Caco-2 (cell line): ENCODE measurements at regions not wholly inside any gene's neighbourhood (a gene's known extent, or its start where the extent isn't known, plus 50 kb on each side); places are given as distances from the start of the nearest gene placed in this dataset.
"Not testable (repeated sequence)": the region's sequence is repeated elsewhere in the genome, so short reads cannot be mapped to it uniquely, and the experiment has no call there.

Experiments
- BruUV-seq: library from RNA; stranded (reverse); fragments of 400-500 nt; replicated peaks from 2 replicates; lab custom pipeline; 2021; lab: Mats Ljungman, UMichigan
- CTCF ChIA-PET: fragments of 300-600 bp; sonication (Branson Sonifier 250); formaldehyde crosslinking; loops from one replicate; lab custom pipeline; 2022; ENCODE audit warnings: antibody characterized with exemption; lab: Charles Lee
- POLR2A ChIA-PET: fragments of 300-600 bp; sonication (Branson Sonifier 250); formaldehyde crosslinking; loops from one replicate; lab custom pipeline; 2022; ENCODE audit warnings: antibody characterized with exemption; lab: Charles Lee
- DNase-seq, 2 experiments: peaks; one replicate each; pipeline versions ENCODE4 v3.0.0 to v3.0.0-alpha.2; 2020 to 2022
- H3K27me3 ChIP-seq: replicated peaks from 2 replicates; pipeline ENCODE4 v1.6.0; 2011; ENCODE audit warnings: low read length; ENCODE audit not compliant: control insufficient read depth, insufficient read depth
- H3K36me3 ChIP-seq: 2 replicates; pipeline ENCODE4 v1.5.1; 2011; ENCODE audit warnings: low read length; ENCODE audit not compliant: control insufficient read depth, insufficient read depth
- H3K4me1 ChIP-seq: fragments of 250-450 bp; sonication (Bioruptor Pico); 2 replicates; pipeline ENCODE4 v1.5.1; 2020; ENCODE audit warnings: mild to moderate bottlenecking
- H3K4me3 ChIP-seq: 2 replicates; pipeline ENCODE4 v1.5.1; 2011; ENCODE audit warnings: low read depth, mild to moderate bottlenecking, control low read depth, low read length
- H3K9me3 ChIP-seq: fragments of 250-450 bp; sonication (Bioruptor Pico); 2 replicates; pipeline ENCODE4 v1.5.1; 2020; ENCODE audit warnings: mild to moderate bottlenecking, moderate library complexity
- H3K27ac Mint-ChIP-seq: one replicate; pipeline ENCODE4 v1.8.0; 2022; ENCODE audit warnings: mixed read lengths; ENCODE audit not compliant: unreplicated experiment
- H3K27me3 Mint-ChIP-seq: one replicate; pipeline ENCODE4 v1.8.0; 2022; ENCODE audit warnings: mixed read lengths; ENCODE audit not compliant: insufficient read depth, unreplicated experiment
- H3K36me3 Mint-ChIP-seq: one replicate; pipeline ENCODE4 v1.8.0; 2022; ENCODE audit warnings: mild to moderate bottlenecking, mixed read lengths; ENCODE audit not compliant: insufficient read depth, unreplicated experiment
- H3K4me1 Mint-ChIP-seq: one replicate; pipeline ENCODE4 v1.8.0; 2022; ENCODE audit warnings: low read depth, mixed read lengths; ENCODE audit not compliant: unreplicated experiment
- H3K4me3 Mint-ChIP-seq: one replicate; pipeline ENCODE4 v1.8.0; 2022; ENCODE audit warnings: mild to moderate bottlenecking, moderate library complexity, mixed read lengths; ENCODE audit not compliant: unreplicated experiment
- H3K9me3 Mint-ChIP-seq: one replicate; pipeline ENCODE4 v1.8.0; 2022; ENCODE audit warnings: mixed read lengths; ENCODE audit not compliant: unreplicated experiment
- intact Hi-C: fragments of 100-400 bp; cut with micrococcal nuclease; formaldehyde crosslinking; loops from one replicate; pipeline ENCODE4 v1.10.0; 2022; ENCODE audit not compliant: unreplicated experiment
- TF ChIP-seq, protein P1 (sequence below), 2 experiments: fragments of 200-600 bp in 1 of 2; IDR thresholded peaks; 1 replicate in 1 of 2; 2 replicates in 1 of 2; pipeline versions ENCODE4 v1.5.1 to v1.8.0; 2011 to 2022; ENCODE audit warnings: antibody characterized with exemption in 1 of 2, control low read depth in 1 of 2, inconsistent platforms in 1 of 2, low read depth in 1 of 2, low read length in 1 of 2, mild to moderate bottlenecking in 1 of 2, moderate library complexity in 1 of 2; ENCODE audit not compliant: insufficient read depth in 1 of 2, severe bottlenecking in 1 of 2, unreplicated experiment in 1 of 2

GRCh38 chr4:8675906-8676305 is 83.3 kb downstream of the CPZ start:
- Histone ChIP-seq H3K36me3 (no peaks in the 10 kb centered on the region), H3K9me3 (no peaks in the 10 kb centered on the region), H3K27me3 (no peaks in the 10 kb centered on the region), H3K4me3 (no peak overlapping the region), H3K4me1 (no peaks in the 10 kb centered on the region)
- DNase-seq = no peak
- intact Hi-C loops = no loop called here
- Mint-ChIP-seq H3K9me3 (no peaks in the 10 kb centered on the region), H3K36me3 (no peaks in the 10 kb centered on the region), H3K27me3 (peaks cover 18% of the 10 kb centered on the region), H3K27ac (no peak overlapping the region), H3K4me1 (no peaks in the 10 kb centered on the region), H3K4me3 (no peak overlapping the region)
- TF ChIP-seq, protein P1, sequence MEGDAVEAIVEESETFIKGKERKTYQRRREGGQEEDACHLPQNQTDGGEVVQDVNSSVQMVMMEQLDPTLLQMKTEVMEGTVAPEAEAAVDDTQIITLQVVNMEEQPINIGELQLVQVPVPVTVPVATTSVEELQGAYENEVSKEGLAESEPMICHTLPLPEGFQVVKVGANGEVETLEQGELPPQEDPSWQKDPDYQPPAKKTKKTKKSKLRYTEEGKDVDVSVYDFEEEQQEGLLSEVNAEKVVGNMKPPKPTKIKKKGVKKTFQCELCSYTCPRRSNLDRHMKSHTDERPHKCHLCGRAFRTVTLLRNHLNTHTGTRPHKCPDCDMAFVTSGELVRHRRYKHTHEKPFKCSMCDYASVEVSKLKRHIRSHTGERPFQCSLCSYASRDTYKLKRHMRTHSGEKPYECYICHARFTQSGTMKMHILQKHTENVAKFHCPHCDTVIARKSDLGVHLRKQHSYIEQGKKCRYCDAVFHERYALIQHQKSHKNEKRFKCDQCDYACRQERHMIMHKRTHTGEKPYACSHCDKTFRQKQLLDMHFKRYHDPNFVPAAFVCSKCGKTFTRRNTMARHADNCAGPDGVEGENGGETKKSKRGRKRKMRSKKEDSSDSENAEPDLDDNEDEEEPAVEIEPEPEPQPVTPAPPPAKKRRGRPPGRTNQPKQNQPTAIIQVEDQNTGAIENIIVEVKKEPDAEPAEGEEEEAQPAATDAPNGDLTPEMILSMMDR (IDR thresholded peaks at IDR 0.05; ENCODE audit: insufficient read depth in 1 of 2, low read depth in 1 of 2, low read length in 1 of 2, severe bottlenecking in 1 of 2, unreplicated experiment in 1 of 2) = no peak
- ChIA-PET CTCF (no interaction called here), POLR2A (no interaction called here)
- BruUV-seq = no TSS peak

- Histone ChIP-seq H3K36me3 (no peaks in the 10 kb centered on the region), H3K4me3 (no peak overlapping the region), H3K9me3 (no peaks in the 10 kb centered on the region), H3K27me3 (no peaks in the 10 kb centered on the region), H3K4me1 (no peaks in the 10 kb centered on the region)
- ChIA-PET CTCF (no interaction called here), POLR2A (no interaction called here)
- intact Hi-C loops = no loop called here
- no peak overlapping the region for H3K27ac Mint-ChIP-seq
- peaks cover 15% of the 10 kb centered on the region for H3K27me3 Mint-ChIP-seq
- TF ChIP-seq, protein P1 (IDR thresholded peaks at IDR 0.05; ENCODE audit: insufficient read depth in 1 of 2, low read depth in 1 of 2, low read length in 1 of 2, severe bottlenecking in 1 of 2, unreplicated experiment in 1 of 2) = no peak
- H3K4me1 Mint-ChIP-seq = no peaks in the 10 kb centered on the region
- peak; percentile 56 to 72 for DNase-seq
- H3K36me3 Mint-ChIP-seq = no peaks in the 10 kb centered on the region
- H3K4me3 Mint-ChIP-seq = no peak overlapping the region
- H3K9me3 Mint-ChIP-seq = no peaks in the 10 kb centered on the region
- BruUV-seq = no TSS peak
Measured at GRCh38 chr4:8675383-8675782, 82.8 kb downstream of the CPZ start.

- H3K27me3 ChIP-seq = no peaks in the 10 kb centered on the region
Measured at GRCh38 chr4:8674311-8674885, 81.8 kb downstream of the CPZ start.

GRCh38 chr4:8673106-8673505 is 80.5 kb downstream of the CPZ start:
- H3K4me1 ChIP-seq, H3K9me3 Mint-ChIP-seq, H3K4me3 Mint-ChIP-seq, POLR2A ChIA-PET, H3K36me3 ChIP-seq, H3K36me3 Mint-ChIP-seq, H3K9me3 ChIP-seq, H3K27ac Mint-ChIP-seq, DNase-seq, CTCF ChIA-PET, H3K4me1 Mint-ChIP-seq, H3K27me3 ChIP-seq, H3K4me3 ChIP-seq, intact Hi-C loops, BruUV-seq: not testable (repeated sequence)
- H3K27me3 Mint-ChIP-seq = peaks cover 16% of the 10 kb centered on the region

More at GRCh38 chr4:8674311-8674885, 81.8 kb downstream of the CPZ start:
- H3K36me3 Mint-ChIP-seq = no peaks in the 10 kb centered on the region
- Histone ChIP-seq H3K36me3 (no peaks in the 10 kb centered on the region), H3K9me3 (no peaks in the 10 kb centered on the region), H3K4me1 (no peaks in the 10 kb centered on the region), H3K4me3 (no peak overlapping the region)
- POLR2A ChIA-PET = no interaction called here
- H3K4me3 Mint-ChIP-seq = no peak overlapping the region
- no peaks in the 10 kb centered on the region for H3K9me3 Mint-ChIP-seq
- CTCF ChIA-PET = no interaction called here
- peaks cover 12% of the 10 kb centered on the region for H3K27me3 Mint-ChIP-seq
- TF ChIP-seq, protein P1 (IDR thresholded peaks at IDR 0.05; ENCODE audit: insufficient read depth in 1 of 2, low read depth in 1 of 2, low read length in 1 of 2, severe bottlenecking in 1 of 2, unreplicated experiment in 1 of 2) = no peak
- intact Hi-C loops = no loop called here
- DNase-seq = no peak
- BruUV-seq = no TSS peak
- H3K27ac Mint-ChIP-seq = no peak overlapping the region
- H3K4me1 Mint-ChIP-seq = no peaks in the 10 kb centered on the region
